ENCODE measurements at regions not wholly inside any gene's neighbourhood (a gene's known extent, or its start where the extent isn't known, plus 50 kb on each side); places are given as distances from the start of the nearest gene placed in this dataset.

DNA sequence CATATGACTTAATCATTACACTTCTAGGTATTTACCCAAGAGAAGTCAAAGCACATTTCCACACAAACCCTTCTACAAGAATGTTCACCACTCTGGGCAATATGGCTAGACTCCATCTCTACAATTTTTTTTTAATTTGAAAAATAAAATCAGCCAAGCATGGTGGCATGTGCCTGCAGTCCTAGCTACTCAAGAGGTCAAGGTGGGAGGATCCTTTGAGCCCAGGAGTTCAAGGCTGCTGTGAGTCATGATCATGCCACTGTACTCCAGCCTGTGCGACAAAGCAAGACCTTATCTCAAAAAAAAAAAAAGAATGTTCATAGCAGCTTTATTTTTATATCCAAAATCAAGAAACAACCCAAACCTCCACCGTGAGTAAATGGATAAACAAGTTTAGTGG is 70.3 kb upstream of the MBNL3 start:
- TF ChIP-seq EZH2 (IDR thresholded peaks at IDR 0.05; ENCODE audit: insufficient read depth, poor library complexity, severe bottlenecking) (no peak), EZH2phosphoT487 (IDR thresholded peaks at IDR 0.05; ENCODE audit: insufficient read depth, low read depth) (no peak)

Data from GM23248 (cell line).